ENCODE measurements at regions not wholly inside any gene's neighbourhood (a gene's known extent, or its start where the extent isn't known, plus 50 kb on each side); places are given as distances from the start of the nearest gene placed in this dataset.

- TF ChIP-seq CHD7 (IDR thresholded peaks at IDR 0.05; ENCODE audit: insufficient replicate concordance, low read length), result no peak
- no peak for TF ChIP-seq CTBP2 (IDR thresholded peaks at IDR 0.05; ENCODE audit: borderline replicate concordance, insufficient read depth, insufficient read length, low read length)
These were observed 163.5 kb downstream of the RTP5 start (continued) for GRCh38 chr2:242032780-242033656.

Measured in H1 (cell line).